Gastroesophageal sphincter (tissue), 3 donors: ENCODE measurements at regions not wholly inside any gene's neighbourhood (a gene's known extent, or its start where the extent isn't known, plus 50 kb on each side); places are given as distances from the start of the nearest gene placed in this dataset.

Experiments used
- EP300 ChIP-seq: sonication (generic); formaldehyde crosslinking; IDR thresholded peaks from one replicate; pipeline ENCODE4 v1.6.1; 2017; ENCODE audit warnings: antibody characterized with exemption, mild to moderate bottlenecking
- TF ChIP-seq, protein P1 (sequence below), 4 experiments: fragments of 200-600 bp in 2 of 4; fragments of 450-650 bp in 2 of 4; sonication (generic) in 1 of 4; IDR thresholded peaks; one replicate each; pipeline ENCODE4 v1.5.1; 2017 to 2019; ENCODE audit warnings: antibody characterized with exemption in 4 of 4, mild to moderate bottlenecking in 2 of 4, moderate library complexity in 2 of 4

DNA sequence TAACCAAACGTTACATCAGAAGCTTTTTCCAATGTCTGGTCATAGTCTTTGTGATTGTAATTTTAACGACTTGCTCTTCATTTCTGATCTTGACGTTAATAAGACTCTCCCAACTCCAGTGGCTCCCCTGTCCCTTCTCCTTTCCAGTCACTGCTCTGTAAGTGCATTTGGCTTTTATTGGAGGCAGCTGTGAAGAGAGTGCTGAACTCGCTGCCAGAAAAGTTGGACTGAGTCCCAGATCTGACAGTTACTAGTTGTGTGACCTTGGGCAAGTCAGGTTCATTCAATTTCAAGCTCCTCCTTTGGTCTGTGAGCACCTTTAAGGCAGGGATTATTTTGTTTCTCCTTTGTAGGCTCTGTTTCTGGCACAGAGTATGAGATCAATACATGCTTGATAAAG is 109.6 kb upstream of the TSPAN2 start:
- TF ChIP-seq EP300: no peak
- TF ChIP-seq, protein P1, sequence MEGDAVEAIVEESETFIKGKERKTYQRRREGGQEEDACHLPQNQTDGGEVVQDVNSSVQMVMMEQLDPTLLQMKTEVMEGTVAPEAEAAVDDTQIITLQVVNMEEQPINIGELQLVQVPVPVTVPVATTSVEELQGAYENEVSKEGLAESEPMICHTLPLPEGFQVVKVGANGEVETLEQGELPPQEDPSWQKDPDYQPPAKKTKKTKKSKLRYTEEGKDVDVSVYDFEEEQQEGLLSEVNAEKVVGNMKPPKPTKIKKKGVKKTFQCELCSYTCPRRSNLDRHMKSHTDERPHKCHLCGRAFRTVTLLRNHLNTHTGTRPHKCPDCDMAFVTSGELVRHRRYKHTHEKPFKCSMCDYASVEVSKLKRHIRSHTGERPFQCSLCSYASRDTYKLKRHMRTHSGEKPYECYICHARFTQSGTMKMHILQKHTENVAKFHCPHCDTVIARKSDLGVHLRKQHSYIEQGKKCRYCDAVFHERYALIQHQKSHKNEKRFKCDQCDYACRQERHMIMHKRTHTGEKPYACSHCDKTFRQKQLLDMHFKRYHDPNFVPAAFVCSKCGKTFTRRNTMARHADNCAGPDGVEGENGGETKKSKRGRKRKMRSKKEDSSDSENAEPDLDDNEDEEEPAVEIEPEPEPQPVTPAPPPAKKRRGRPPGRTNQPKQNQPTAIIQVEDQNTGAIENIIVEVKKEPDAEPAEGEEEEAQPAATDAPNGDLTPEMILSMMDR (IDR thresholded peaks at IDR 0.05): no peak
